T1000 (cell line): ENCODE measurements at regions not wholly inside any gene's neighbourhood (a gene's known extent, or its start where the extent isn't known, plus 50 kb on each side); places are given as distances from the start of the nearest gene placed in this dataset.
"Not testable (repeated sequence)": the region's sequence is repeated elsewhere in the genome, so short reads cannot be mapped to it uniquely, and the experiment has no call there.

Experiments used
- DNase-seq: peaks from one replicate; lab custom pipeline; 2025; ENCODE audit warnings: mixed read lengths; lab: John Stamatoyannopoulos, UW

DNA sequence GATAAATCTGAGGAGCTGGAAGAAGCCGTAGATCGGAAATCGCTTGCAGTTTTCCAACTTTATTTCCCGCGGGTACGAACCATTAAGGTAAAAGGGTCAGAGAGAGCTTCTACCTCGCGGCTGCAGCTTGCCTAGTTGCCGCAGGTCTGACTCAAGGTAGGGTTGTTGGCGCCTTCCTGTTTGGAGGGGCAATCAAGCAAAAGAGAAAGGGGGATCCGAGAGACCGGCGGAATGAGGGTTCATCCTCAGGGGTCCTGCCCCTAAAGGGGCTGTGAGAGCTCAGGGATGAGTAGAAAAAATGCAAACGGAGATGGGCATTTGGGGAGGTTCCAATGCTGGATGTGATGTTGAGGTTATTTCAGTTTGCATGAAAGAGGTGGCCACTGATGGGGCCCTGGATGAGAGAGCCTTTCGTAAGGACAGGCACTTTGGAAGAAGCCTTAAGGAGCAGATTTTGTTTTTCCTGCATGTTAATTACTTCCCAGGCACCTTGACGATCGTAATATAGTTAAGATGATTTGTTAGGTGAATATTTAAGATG lies 265.4 kb downstream of the CGGBP1 start:
- no peak for DNase-seq

DNA sequence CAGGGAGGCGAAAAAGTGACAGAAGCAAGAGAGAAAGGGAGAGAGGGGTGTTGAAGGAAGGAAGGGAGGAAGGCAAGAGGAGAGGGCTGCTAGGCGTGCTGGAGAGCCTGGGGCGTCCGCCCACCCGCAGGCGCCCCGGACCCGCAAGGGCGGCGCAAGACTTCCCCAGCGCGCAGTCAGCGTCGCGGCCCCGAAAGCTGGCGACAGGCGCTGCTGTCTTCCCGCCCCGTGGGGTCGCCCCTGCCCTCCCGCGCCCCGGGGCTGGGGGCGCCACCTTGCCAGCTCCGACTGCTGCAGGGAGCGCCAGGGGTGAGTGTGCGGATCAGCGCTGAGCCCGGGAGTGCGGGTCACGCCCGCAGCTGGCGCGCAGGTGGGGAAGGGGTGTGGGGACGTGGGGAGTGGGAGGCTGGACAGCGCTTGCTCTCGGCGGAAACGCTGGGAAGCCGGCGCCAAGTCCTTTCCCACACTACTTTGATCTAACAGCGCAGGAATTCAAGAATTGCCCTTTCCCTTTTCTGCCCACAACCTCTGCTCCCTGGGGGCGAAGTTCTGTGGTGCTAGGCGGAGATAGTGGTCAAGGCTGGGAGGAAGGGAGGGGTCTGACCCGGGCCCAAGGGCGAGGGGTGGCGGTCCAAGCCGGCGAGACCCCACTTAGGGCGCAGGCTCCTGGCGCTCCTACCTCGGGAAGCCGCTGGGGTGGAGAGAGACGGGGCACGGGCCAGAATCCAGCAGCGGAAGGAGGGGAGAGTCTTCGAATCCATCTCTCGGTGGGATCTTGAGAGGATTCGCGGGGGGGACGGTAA lies 266.1 kb downstream of the CGGBP1 start, which contains the start of gene HTR1F:
TSS of gene HTR1F (plus strand) at position 173 of the 803 bp plus-strand sequence.
- no peak for DNase-seq

DNA sequence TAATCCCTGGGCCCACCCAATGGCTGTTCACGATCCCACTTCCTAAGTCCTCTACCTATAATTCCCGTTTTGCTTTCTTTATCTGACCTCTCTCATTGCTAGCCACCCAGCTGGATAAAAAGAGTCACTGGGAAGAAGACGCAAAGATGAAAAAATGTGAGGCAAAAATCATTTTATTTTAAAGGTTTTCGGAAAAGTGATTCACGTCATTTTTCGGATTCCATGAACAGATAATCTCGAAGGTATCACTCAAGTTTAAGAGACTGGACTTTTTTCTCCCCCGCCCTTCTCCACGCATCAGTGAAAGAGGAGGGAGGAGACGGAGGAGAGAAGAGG lies 266.6 kb downstream of the CGGBP1 start:
- no peak for DNase-seq

DNA sequence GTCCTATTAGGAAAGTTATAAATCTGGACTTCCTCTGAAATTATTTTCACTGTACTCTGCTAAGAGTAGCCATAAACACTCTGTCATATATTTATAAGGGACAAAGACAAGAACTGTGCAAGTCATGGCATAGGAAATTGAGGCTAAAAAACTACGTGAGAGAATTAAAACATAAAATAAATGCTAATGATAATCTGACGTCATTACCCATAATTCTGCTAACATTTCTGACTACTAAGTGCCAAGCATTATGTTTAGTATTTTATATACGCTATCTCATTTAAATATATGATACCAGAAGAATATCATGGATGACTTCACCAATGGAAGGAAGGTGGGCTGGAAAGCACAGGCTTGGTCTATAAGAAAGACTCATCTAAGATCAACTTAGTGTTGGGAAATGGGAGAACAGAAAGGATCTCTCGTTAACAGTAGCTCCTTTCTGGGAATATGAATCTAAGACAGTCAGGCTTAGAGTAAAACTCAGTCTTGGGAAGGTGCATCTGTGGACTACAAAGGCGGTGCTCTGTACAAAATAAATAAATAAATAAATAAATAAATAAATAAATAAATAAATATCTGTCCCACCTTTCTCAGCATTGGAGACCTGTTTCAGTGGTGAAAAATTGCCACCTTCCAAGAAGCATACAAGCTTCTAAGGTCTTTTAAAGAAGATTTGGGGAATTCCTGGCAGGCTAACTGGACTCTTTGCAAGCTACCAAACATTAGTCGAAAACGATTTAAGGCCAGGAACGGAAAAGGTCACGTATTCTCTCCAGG lies 267.4 kb downstream of the CGGBP1 start:
- no peak for DNase-seq

DNA sequence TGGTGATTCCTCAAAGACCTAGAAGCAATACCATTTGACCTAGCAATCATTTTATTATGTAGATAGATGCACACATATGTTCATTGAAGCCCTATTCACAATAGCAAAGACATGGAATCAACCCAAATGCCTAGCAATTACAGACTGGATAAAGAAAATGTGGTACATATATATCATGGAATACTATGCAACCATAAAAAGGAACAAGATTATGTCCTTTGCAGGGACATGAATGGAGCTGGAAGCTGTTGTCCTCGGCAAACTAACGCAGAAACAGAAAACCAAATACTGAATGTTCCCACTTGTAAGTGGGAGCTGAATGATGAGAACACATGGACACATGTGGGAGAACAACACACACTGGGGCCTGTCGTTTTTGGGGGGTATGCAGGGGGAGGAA lies 269.8 kb downstream of the CGGBP1 start:
- DNase-seq, result not testable (repeated sequence)

DNA sequence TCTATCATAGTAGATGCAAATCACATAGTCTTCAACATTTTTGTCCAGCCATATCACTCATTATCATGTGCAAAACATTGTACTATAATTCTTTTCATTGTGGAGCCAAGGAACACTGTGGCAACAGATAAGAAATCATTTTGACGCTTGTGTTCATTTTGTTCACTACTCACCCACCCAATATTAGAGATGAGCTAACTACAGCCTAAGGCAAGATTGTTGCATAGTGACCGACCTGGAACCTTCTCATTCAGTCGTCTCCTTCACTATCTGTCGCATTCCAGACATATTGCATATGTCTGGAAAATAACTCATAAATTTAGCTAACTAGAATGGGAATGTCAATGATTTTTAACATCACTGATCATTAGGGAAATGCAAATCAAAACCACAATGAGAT lies 270.3 kb downstream of the CGGBP1 start:
- no peak for DNase-seq

GRCh38 chr3:87780811-87781210 lies 278.0 kb downstream of the CGGBP1 start:
- no peak for DNase-seq

GRCh38 chr3:87778876-87779275 lies 279.9 kb downstream of the CGGBP1 start:
- no peak for DNase-seq

GRCh38 chr3:87771337-87772192 lies 287.2 kb downstream of the CGGBP1 start:
- DNase-seq, result no peak

DNA sequence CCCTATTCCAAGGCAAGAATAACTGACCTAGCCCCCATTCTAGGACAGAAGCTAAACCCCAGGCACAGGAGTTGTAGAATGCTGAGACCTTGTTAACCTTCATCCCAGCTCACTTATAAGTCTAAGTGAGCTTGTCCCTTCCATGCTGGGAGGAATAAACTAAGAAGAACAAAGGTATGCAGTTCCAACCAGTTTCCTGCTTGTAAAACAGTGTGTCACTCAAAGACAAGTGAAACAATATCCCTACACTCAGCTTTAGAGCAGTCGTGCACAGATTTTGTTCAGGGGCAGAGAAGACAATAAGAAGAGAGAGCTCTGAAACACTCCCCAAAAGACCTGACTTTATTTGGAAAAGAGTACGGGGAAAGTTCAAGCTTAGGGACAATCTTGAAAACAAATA lies 292.1 kb downstream of the CGGBP1 start:
- DNase-seq, result no peak

DNA sequence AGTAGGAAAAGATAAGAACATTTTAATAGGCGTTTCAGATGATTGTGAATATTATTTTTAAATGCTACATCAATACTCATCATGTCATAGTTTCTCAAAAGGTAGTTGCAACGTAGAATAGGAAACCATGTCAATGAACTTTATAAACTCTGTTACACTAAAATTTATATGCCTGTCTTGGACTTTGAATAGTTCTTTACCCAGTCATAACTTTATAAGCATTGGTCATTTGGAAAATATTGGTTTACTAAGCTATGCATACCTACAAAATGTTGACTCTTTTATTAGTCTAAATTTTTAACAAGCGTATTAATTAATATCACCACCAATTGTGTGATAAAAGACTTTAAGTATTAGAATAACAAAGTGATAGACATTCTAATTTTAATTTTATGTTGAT lies 293.5 kb downstream of the CGGBP1 start:
- no peak for DNase-seq

GRCh38 chr3:87761795-87762194 lies 297.0 kb downstream of the CGGBP1 start:
- no peak for DNase-seq

DNA sequence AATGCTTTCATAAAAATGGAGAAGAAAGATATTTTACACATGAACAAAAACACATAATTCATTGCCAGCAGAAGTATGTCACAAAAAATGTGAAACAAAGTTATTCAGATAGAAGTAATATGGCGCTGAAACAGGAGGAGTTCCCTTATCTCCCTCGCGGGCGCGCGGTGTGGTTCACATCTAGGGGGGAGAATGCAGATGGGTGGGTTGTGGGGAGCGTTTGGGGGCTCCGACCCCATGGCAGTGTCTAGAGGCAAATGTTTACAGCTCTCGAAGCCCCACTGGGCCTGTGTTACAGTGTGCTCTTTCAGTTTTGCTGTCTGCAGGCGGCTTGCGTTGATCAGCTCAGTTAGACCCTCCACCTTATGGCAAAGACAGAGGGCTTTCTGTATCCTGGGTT lies 297.5 kb downstream of the CGGBP1 start:
- no peak for DNase-seq

- DNase-seq, result no peak
These were observed 302.2 kb downstream of the CGGBP1 start for GRCh38 chr3:87756616-87757015.

DNA sequence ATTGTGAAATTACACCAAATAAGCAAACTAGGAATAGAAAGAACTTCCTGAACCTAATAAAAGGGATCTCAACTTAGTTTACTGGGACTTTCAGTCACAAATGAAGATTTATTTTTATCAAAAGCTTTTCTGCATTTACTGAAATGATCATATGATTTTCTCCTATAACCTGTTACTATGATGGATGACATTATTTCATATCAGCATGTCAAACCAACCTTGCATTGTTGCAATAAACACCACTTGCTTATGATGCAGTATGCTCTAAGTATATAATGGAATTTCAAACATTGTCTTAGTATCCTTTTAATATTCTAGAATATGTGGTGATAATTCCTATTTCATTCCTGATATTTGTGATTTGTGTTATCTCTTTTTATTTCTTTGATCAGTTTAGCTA lies 303.0 kb downstream of the CGGBP1 start:
- no peak for DNase-seq

DNA sequence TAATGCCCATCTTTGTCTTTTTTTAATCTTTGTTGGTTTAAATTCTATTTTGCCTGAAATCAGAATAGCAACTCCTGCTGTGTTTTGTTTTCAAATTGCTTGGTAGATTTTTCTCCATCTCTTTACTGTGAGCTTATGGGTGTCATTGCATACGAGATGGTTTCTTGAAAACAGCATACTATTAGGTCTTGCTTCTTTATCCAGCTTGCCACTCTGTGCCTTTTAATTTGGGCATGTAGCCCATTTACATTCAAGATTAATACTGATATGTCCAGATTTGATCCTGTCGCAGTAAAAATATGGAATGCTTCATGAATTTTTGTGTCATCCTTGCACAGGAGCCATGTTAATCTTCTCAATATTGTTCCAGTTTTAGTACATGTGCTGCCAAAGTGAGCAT lies 316.6 kb downstream of the CGGBP1 start:
- no peak for DNase-seq

GRCh38 chr3:87740894-87741293 lies 317.9 kb downstream of the CGGBP1 start:
- DNase-seq, result not testable (repeated sequence)

DNA sequence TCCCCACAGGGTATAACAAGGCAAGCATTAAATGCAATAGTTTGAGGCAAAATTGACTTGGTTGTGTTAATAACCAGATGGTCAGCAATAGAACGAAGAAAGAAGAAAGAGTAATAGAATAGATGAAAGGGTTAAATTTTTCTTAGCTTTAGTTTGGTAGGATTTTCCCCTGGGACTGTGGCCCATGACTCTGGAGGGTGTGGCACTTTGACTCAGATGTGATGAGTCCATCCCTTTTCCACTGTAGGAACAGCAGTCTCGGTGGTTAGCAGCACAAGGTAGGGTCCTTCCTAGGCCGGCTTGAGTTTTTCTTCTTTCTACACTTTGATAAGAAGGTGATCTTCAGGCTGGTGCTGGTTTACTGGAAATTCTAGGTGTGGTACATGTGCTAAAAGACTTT lies 321.0 kb downstream of the CGGBP1 start:
- not testable (repeated sequence) for DNase-seq

DNA sequence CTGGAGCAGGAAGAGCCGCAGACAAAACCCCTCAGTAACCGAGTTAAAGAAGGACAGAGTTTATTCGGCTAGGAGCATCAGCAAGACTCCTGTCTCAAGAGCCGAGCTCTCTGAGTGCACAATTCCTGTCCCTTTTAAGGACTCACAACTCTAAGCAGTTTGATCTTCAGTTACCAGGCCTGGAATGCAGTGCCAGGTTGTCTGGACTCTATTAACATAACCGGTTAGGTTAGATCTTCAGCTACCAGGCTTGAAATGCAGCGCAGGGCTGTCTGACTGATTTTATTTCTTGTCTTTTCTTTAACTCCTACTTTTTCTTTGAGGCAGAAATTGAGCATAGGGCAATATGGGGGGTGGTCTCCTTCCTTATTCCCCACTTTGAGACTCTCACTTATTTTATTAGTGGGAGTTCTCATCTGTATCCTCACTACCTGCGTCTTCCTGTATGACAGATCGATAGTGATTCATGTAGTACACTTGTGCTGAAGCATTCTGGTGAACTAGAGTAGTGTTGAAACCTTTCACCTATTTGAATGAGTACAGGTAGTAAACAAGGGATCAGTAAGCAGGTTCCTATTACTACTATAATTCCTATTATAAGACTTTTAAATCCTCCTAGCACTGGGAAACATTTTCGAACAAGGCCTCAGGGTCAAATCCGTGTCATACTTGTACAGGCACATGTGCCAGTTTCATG lies 325.0 kb downstream of the CGGBP1 start:
- no peak for DNase-seq

- DNase-seq, result no peak
These were observed 326.5 kb downstream of the CGGBP1 start for GRCh38 chr3:87732294-87732693.

DNA sequence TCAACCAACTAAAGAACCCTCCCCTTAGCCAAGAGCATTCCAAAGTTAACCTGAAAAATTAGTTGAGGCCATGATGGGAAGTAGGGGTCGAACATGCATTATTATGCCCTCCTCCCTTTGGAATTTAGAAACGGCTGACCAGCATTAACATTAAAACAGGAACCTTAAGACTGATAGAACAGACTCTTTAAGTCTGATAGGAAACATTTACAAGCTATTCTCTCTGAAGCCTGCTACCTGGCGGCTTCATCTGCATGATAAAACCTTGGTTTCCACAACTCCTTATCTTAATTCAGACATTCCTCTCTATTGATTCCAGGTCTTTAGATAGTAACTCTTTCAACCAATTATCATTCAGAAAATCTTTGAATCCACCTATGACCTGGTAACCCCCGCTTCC lies 331.0 kb downstream of the CGGBP1 start:
- no peak for DNase-seq

DNA sequence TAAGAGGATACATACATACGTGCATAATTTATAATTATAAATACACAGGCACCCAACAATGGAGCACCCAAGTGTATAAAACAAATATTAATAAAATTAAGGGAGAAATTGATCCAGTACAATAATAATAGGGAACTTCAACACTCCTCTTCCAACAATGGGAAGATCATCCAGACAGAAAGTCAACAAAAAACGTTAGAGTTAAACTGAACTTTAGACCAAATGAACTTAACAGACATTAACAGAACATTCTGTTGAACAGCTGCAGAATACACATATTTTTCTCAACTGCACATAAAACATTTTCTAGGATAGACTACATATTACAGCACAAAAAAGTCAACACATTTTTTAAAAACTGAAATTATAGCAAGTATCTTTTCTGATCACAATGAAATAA lies 339.7 kb downstream of the CGGBP1 start:
- DNase-seq, result no peak
